ENCODE measurements at regions not wholly inside any gene's neighbourhood (a gene's known extent, or its start where the extent isn't known, plus 50 kb on each side); places are given as distances from the start of the nearest gene placed in this dataset.

DNA sequence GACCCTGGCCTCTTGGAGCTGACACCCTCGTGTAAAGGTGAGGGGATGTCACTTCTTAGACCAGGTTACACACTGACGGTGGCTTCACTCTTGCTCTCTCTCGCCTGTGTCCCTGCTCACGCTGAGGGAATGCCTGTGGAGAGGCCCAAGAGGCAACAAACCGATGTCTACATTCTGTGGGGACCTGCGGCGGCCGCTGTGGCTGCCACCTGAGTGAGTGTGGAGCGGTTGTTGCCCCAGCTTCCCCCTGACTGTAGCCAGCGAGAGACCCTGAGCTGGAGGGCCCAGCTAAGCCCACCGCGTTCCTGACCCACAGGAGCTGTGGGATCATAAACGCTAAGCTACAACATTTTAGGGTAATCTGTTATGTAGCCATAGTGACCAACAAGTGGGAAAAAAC lies 55.7 kb upstream of the ASAP2 start:
- TF ChIP-seq, protein P1, sequence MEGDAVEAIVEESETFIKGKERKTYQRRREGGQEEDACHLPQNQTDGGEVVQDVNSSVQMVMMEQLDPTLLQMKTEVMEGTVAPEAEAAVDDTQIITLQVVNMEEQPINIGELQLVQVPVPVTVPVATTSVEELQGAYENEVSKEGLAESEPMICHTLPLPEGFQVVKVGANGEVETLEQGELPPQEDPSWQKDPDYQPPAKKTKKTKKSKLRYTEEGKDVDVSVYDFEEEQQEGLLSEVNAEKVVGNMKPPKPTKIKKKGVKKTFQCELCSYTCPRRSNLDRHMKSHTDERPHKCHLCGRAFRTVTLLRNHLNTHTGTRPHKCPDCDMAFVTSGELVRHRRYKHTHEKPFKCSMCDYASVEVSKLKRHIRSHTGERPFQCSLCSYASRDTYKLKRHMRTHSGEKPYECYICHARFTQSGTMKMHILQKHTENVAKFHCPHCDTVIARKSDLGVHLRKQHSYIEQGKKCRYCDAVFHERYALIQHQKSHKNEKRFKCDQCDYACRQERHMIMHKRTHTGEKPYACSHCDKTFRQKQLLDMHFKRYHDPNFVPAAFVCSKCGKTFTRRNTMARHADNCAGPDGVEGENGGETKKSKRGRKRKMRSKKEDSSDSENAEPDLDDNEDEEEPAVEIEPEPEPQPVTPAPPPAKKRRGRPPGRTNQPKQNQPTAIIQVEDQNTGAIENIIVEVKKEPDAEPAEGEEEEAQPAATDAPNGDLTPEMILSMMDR (conservative IDR thresholded peaks at IDR 0.05) = no peak
- TF ChIP-seq ZFX (IDR thresholded peaks at IDR 0.05) = no peak

All from C4-2B (cell line).